ENCODE measurements at regions not wholly inside any gene's neighbourhood (a gene's known extent, or its start where the extent isn't known, plus 50 kb on each side); places are given as distances from the start of the nearest gene placed in this dataset.

DNA sequence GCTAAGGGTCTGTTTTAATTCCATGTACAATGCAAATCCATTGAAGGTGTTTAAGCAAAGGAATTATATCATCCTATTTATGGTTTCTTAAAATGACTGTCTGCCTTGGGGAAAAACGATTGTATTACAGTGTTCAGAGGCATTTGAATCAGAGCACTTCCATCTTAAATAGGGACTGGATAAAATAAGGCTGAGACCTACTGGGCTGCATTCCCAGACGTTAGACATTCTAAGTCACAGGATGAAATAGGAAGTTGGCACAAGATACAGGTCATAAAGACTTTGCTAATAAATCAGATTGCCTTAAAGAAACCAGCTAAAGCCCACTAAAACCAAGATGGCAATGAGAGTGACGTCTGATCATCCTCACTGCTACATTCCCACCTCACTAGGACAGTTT lies 1167.2 kb upstream of the PABPC4L start (continued):
- TF ChIP-seq, protein P1, sequence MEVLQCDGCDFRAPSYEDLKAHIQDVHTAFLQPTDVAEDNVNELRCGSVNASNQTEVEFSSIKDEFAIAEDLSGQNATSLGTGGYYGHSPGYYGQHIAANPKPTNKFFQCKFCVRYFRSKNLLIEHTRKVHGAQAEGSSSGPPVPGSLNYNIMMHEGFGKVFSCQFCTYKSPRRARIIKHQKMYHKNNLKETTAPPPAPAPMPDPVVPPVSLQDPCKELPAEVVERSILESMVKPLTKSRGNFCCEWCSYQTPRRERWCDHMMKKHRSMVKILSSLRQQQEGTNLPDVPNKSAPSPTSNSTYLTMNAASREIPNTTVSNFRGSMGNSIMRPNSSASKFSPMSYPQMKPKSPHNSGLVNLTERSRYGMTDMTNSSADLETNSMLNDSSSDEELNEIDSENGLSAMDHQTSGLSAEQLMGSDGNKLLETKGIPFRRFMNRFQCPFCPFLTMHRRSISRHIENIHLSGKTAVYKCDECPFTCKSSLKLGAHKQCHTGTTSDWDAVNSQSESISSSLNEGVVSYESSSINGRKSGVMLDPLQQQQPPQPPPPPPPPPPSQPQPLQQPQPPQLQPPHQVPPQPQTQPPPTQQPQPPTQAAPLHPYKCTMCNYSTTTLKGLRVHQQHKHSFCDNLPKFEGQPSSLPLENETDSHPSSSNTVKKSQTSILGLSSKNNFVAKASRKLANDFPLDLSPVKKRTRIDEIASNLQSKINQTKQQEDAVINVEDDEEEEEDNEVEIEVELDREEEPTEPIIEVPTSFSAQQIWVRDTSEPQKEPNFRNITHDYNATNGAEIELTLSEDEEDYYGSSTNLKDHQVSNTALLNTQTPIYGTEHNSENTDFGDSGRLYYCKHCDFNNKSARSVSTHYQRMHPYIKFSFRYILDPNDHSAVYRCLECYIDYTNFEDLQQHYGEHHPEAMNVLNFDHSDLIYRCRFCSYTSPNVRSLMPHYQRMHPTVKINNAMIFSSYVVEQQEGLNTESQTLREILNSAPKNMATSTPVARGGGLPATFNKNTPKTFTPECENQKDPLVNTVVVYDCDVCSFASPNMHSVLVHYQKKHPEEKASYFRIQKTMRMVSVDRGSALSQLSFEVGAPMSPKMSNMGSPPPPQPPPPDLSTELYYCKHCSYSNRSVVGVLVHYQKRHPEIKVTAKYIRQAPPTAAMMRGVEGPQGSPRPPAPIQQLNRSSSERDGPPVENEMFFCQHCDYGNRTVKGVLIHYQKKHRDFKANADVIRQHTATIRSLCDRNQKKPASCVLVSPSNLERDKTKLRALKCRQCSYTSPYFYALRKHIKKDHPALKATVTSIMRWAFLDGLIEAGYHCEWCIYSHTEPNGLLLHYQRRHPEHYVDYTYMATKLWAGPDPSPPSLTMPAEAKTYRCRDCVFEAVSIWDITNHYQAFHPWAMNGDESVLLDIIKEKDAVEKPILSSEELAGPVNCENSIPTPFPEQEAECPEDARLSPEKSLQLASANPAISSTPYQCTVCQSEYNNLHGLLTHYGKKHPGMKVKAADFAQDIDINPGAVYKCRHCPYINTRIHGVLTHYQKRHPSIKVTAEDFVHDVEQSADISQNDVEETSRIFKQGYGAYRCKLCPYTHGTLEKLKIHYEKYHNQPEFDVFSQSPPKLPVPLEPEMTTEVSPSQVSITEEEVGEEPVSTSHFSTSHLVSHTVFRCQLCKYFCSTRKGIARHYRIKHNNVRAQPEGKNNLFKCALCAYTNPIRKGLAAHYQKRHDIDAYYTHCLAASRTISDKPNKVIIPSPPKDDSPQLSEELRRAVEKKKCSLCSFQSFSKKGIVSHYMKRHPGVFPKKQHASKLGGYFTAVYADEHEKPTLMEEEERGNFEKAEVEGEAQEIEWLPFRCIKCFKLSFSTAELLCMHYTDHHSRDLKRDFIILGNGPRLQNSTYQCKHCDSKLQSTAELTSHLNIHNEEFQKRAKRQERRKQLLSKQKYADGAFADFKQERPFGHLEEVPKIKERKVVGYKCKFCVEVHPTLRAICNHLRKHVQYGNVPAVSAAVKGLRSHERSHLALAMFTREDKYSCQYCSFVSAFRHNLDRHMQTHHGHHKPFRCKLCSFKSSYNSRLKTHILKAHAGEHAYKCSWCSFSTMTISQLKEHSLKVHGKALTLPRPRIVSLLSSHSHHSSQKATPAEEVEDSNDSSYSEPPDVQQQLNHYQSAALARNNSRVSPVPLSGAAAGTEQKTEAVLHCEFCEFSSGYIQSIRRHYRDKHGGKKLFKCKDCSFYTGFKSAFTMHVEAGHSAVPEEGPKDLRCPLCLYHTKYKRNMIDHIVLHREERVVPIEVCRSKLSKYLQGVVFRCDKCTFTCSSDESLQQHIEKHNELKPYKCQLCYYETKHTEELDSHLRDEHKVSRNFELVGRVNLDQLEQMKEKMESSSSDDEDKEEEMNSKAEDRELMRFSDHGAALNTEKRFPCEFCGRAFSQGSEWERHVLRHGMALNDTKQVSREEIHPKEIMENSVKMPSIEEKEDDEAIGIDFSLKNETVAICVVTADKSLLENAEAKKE (CRISPR knock-in tag; IDR thresholded peaks at IDR 0.05), result no peak
- TF ChIP-seq, protein P2, sequence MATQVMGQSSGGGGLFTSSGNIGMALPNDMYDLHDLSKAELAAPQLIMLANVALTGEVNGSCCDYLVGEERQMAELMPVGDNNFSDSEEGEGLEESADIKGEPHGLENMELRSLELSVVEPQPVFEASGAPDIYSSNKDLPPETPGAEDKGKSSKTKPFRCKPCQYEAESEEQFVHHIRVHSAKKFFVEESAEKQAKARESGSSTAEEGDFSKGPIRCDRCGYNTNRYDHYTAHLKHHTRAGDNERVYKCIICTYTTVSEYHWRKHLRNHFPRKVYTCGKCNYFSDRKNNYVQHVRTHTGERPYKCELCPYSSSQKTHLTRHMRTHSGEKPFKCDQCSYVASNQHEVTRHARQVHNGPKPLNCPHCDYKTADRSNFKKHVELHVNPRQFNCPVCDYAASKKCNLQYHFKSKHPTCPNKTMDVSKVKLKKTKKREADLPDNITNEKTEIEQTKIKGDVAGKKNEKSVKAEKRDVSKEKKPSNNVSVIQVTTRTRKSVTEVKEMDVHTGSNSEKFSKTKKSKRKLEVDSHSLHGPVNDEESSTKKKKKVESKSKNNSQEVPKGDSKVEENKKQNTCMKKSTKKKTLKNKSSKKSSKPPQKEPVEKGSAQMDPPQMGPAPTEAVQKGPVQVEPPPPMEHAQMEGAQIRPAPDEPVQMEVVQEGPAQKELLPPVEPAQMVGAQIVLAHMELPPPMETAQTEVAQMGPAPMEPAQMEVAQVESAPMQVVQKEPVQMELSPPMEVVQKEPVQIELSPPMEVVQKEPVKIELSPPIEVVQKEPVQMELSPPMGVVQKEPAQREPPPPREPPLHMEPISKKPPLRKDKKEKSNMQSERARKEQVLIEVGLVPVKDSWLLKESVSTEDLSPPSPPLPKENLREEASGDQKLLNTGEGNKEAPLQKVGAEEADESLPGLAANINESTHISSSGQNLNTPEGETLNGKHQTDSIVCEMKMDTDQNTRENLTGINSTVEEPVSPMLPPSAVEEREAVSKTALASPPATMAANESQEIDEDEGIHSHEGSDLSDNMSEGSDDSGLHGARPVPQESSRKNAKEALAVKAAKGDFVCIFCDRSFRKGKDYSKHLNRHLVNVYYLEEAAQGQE (IDR thresholded peaks at IDR 0.05; ENCODE audit: unreplicated experiment), result no peak

DNA sequence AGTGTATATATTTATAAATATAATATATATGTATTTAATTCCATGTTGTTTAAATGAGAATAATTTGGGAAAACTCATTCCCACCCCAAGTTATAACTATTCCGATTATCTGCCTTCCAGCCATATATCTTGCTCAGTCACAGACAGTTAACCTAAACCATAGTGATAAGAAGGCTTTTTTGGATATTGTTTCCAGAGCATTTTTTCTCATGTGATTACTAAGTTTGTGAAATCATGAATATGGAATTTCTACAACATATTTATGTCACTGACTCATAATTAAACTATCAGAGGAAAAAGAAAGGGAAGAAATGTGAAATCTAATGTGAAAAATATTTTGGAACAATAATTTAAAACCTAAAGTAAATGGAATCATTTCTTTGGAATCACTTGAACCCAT lies 1163.5 kb upstream of the PABPC4L start:
- Histone ChIP-seq H3K4me3 (no peak overlapping the region), H2AFZ (no peak overlapping the region), H3F3A (replicated peaks; ENCODE audit: low read depth) (no peaks in the 10 kb centered on the region), H4K20me1 (replicated peaks; ENCODE audit: insufficient read depth) (no peaks in the 10 kb centered on the region), H3K79me2 (replicated peaks; ENCODE audit: insufficient read depth) (no peaks in the 10 kb centered on the region), H3K27ac (ENCODE audit: low read depth) (no peak overlapping the region), H3K4me1 (ENCODE audit: insufficient read depth) (no peaks in the 10 kb centered on the region), H3K27me3 (ENCODE audit: insufficient read depth) (no peaks in the 10 kb centered on the region), H3K9me2 (ENCODE audit: insufficient read depth) (0 out of 2 replicates have a peak, but pooled peaks cover 5% of the 10 kb centered on the region), H3K36me3 (ENCODE audit: insufficient read depth) (no peaks in the 10 kb centered on the region), H3K4me2 (no peak overlapping the region)
- H3K9me3 Mint-ChIP-seq, result no peaks in the 10 kb centered on the region
- H3K27ac Mint-ChIP-seq, result no peak overlapping the region
- no peaks in the 10 kb centered on the region for H3K36me3 Mint-ChIP-seq (ENCODE audit: low read depth)
- H3K4me3 Mint-ChIP-seq, result no peak overlapping the region
- H3K27me3 Mint-ChIP-seq (ENCODE audit: insufficient read depth, low read depth, poor library complexity), result no peaks in the 10 kb centered on the region
- no peak for ATAC-seq
- H3K4me1 Mint-ChIP-seq, result no peaks in the 10 kb centered on the region
- DNase-seq (ENCODE audit: low spot score), result no peak
- TF ChIP-seq JUNB (IDR thresholded peaks at IDR 0.05; ENCODE audit: unreplicated experiment) (no peak), EZH2phosphoT487 (IDR thresholded peaks at IDR 0.05; ENCODE audit: unreplicated experiment) (no peak)
- TF ChIP-seq, protein P2 (IDR thresholded peaks at IDR 0.05; ENCODE audit: unreplicated experiment), result no peak
